Retinal pigment epithelial cell (primary cell): ENCODE measurements at regions not wholly inside any gene's neighbourhood (a gene's known extent, or its start where the extent isn't known, plus 50 kb on each side); places are given as distances from the start of the nearest gene placed in this dataset.

Experiments used
- DNase-seq: peaks from one replicate; pipeline ENCODE4 v3.0.0-alpha.2; 2010; ENCODE audit warnings: low read depth
- H3K4me3 ChIP-seq: 2 replicates; pipeline ENCODE4 v1.5.1; 2011; ENCODE audit warnings: mild to moderate bottlenecking, low read length, control low read depth, moderate library complexity
- TF ChIP-seq, protein P1 (sequence below): conservative IDR thresholded peaks from 2 replicates; pipeline ENCODE4 v1.5.1; 2011; ENCODE audit warnings: low read depth, low read length, control low read depth, inconsistent platforms

DNA sequence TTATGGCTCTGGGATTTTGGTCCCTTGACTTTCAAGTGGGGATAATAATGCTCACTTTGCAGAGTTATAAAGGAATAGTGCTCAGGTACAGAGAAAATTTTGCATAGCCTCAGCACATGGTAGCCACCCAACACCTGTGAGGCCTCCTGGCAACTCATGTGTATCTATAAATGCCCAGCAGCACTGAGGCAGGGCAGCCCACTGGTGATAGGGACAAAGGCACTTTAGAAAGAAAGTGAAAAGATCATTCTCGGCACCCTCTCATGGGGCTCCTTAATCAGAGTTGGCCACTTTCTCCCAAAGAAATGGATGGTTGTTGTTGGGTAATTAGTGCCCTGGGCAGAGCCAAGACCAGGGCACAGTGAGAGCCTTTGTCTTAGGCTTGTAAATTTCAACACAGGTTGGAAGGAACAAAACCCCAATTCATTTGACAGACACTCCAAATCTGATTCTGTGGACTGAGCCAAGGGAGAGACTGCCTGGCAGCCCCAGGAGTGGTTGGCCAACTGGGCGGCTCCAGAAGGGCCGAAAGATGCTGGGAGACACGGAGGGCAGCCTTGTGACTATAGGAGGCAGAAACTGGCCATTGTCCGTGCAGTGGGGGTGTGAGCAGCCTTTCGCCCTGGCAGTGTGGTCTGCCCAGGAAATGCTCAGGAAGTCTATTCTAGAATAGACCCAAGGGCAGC, 213.2 kb upstream of the RGMA start:
- H3K4me3 ChIP-seq = no peak overlapping the region
- TF ChIP-seq, protein P1, sequence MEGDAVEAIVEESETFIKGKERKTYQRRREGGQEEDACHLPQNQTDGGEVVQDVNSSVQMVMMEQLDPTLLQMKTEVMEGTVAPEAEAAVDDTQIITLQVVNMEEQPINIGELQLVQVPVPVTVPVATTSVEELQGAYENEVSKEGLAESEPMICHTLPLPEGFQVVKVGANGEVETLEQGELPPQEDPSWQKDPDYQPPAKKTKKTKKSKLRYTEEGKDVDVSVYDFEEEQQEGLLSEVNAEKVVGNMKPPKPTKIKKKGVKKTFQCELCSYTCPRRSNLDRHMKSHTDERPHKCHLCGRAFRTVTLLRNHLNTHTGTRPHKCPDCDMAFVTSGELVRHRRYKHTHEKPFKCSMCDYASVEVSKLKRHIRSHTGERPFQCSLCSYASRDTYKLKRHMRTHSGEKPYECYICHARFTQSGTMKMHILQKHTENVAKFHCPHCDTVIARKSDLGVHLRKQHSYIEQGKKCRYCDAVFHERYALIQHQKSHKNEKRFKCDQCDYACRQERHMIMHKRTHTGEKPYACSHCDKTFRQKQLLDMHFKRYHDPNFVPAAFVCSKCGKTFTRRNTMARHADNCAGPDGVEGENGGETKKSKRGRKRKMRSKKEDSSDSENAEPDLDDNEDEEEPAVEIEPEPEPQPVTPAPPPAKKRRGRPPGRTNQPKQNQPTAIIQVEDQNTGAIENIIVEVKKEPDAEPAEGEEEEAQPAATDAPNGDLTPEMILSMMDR = no peak
- no peak for DNase-seq

DNA sequence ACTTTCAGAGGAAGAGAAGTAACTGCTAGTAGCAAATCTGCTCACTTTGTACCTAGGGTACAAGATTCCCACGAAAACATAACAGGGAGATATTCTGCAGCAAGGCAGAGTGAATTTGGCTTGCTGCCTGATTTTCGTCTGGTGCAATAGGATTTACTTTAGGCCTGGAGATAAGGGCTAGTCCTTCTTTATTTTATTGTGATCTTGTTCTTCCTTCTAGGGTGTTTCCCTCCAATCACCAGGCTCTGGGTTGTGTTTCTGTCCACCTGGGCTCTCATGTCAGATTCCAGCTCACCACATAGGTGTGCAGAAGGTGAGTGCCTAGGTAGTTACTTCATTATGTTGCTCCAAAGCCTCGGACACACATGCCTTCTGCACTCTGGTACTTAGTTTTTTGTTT, 211.8 kb upstream of the RGMA start:
- H3K4me3 ChIP-seq = no peak overlapping the region
- DNase-seq = no peak
- TF ChIP-seq, protein P1 = no peak

DNA sequence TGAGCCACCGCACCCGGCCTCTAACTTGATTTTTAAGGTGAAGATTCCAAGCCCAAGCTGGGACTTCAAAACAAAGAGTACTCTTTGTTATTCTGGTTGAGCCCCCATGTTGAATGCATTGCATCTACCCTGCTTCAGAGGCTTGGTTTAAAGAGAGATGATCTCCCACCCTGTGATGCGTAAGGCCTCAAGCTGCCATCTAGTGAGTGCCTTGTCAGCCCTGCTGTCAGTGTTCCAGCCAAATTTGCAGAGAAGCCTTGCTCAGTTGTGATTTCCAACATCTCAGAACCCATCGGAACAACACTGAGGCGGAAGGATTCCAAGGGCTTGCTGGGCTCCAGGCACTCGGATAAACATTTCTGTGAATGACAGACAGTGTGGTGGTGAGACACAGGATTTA, 210.7 kb upstream of the RGMA start:
- H3K4me3 ChIP-seq = no peak overlapping the region
- DNase-seq = no peak
- TF ChIP-seq, protein P1 = no peak

DNA sequence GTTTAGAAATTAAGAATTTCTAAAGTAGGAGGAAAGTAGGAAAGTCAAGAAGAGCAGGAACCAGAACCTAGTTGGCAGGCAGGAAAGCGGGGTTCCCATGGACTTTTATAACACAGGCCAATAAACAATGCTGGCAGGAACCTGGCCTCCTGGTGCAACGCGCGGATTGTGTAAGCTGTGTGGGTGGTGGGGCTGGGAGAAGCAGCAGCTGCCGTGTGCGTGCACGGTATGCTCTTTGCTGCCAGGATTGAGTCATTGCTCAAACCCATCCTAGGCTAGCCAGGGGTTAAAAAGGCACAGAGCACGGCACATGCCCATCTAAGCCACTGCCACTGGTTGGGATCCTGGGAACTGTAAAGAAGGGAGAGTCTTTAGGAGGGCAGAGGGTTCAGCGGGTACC, 209.9 kb upstream of the RGMA start:
- no peak overlapping the region for H3K4me3 ChIP-seq
- DNase-seq = no peak
- TF ChIP-seq, protein P1 = no peak

DNA sequence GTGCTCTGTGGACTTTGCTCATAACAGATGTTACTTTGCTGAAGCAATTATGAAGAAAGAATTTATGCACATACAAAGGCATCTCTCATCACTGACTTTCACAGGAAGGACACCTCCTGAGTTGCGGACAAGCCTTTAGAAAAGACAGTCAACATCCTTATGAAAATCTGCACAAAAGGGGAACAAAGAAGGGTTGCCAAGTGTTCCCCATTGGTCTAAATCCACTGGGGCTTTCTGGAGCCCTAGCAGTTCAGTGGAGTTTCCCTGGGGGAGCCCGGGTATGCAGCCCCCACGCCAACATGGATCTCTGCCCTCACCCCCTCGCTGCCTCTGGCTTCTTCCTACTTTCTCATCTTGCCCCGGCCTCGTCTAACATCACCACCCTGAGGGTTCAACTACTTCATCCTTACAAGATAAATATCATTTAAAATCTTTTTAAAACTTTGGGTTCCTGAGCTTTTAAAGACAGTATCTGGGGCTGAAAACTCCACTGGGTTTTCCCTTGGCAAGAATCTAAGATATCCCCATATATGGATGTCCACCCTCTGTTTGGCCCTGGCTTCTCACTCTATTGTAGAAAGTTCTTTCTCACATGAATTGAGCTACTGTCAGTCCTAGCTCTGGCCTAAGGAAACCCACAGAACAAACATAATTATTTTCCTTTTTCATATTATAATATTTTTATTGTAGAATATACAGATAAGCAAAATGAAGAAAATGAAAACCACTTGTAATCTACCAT, 207.9 kb upstream of the RGMA start:
- DNase-seq = no peak
- no peak overlapping the region for H3K4me3 ChIP-seq
- TF ChIP-seq, protein P1 = no peak

DNA sequence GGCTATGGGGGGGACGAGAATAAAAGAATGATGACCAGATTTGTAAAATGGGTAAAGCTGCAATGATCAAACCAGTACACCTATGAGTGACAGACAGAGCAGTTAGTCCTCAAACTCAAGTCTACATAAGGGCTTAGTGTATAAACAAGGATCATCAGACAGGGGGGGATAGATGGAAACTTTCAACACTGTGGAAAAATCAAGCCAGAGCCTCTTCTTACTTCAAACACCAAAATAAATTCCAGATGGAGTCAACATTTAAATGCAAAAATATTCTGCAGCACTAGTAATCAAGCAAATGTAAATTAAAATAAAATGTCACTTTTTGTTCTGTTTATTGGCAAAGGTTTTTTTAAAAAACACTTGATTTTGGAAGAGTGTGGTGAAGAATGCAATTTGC, 205.9 kb upstream of the RGMA start:
- no peak for DNase-seq
- TF ChIP-seq, protein P1 = no peak
- no peak overlapping the region for H3K4me3 ChIP-seq

DNA sequence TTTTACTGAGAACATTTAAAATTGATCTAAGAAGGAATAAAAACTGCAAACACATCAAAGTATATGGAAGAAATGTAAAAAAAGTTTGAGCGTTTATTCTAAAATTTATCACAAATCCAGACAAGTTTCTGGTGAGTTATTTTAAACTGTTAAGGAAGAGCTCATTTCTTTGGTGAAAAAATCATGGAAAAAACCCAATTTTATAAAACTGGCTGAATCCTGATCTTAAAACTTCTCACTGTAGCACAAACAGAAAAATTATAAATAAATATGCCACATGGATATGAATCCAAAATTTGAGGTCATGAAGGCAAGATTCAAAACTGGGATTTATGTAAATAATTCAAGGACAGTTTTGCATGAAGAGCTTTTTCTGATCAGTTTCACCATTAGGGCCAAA, 205.1 kb upstream of the RGMA start:
- DNase-seq = no peak
- TF ChIP-seq, protein P1 = no peak
- H3K4me3 ChIP-seq = no peak overlapping the region
